ENCODE measurements at regions not wholly inside any gene's neighbourhood (a gene's known extent, or its start where the extent isn't known, plus 50 kb on each side); places are given as distances from the start of the nearest gene placed in this dataset.
"Not testable (repeated sequence)": the region's sequence is repeated elsewhere in the genome, so short reads cannot be mapped to it uniquely, and the experiment has no call there.

GRCh38 chr4:12929784-12930183, 554.4 kb downstream of the RAB28 start:
- no peak for DNase-seq

GRCh38 chr4:12928751-12929150, 555.4 kb downstream of the RAB28 start:
- no peak for DNase-seq

GRCh38 chr4:12926189-12927066, 557.7 kb downstream of the RAB28 start:
- no peak for DNase-seq

GRCh38 chr4:12924728-12925320, 559.3 kb downstream of the RAB28 start:
- DNase-seq = no peak

- no peak for DNase-seq
Observed at GRCh38 chr4:12924253-12924652, 559.9 kb downstream of the RAB28 start.

GRCh38 chr4:12912896-12913418, 571.2 kb downstream of the RAB28 start:
- DNase-seq = no peak

- no peak for DNase-seq
Observed at GRCh38 chr4:12911750-12912358, 572.3 kb downstream of the RAB28 start.

- DNase-seq = not testable (repeated sequence)
Observed at GRCh38 chr4:12903640-12904039, 580.5 kb downstream of the RAB28 start.

- DNase-seq = no peak
Observed at GRCh38 chr4:12902735-12903134, 581.4 kb downstream of the RAB28 start.

GRCh38 chr4:12897954-12898353, 586.2 kb downstream of the RAB28 start:
- DNase-seq = no peak

GRCh38 chr4:12894062-12894461, 590.1 kb downstream of the RAB28 start:
- no peak for DNase-seq

GRCh38 chr4:12889054-12889453, 595.1 kb downstream of the RAB28 start:
- no peak for DNase-seq

GRCh38 chr4:12884846-12885796, 599.0 kb downstream of the RAB28 start:
- DNase-seq = no peak

GRCh38 chr4:12881945-12882584, 602.1 kb downstream of the RAB28 start:
- DNase-seq = no peak

GRCh38 chr4:12880844-12881243, 603.3 kb downstream of the RAB28 start:
- DNase-seq = no peak

GRCh38 chr4:12879496-12879895, 604.6 kb downstream of the RAB28 start:
- no peak for DNase-seq

GRCh38 chr4:12875640-12876243, 608.4 kb downstream of the RAB28 start:
- no peak for DNase-seq

- DNase-seq = no peak
Observed at GRCh38 chr4:12873351-12873750, 610.8 kb downstream of the RAB28 start.

- DNase-seq = no peak
Observed at GRCh38 chr4:12861422-12861821, 622.7 kb downstream of the RAB28 start.

- peak; percentile 65 for DNase-seq
Observed at GRCh38 chr4:12852338-12853307, 631.5 kb downstream of the RAB28 start.
